ENCODE measurements at regions not wholly inside any gene's neighbourhood (a gene's known extent, or its start where the extent isn't known, plus 50 kb on each side); places are given as distances from the start of the nearest gene placed in this dataset.
A peak's percentile ranks its signal among the peaks of the same experiment; 100 is the strongest.

DNA sequence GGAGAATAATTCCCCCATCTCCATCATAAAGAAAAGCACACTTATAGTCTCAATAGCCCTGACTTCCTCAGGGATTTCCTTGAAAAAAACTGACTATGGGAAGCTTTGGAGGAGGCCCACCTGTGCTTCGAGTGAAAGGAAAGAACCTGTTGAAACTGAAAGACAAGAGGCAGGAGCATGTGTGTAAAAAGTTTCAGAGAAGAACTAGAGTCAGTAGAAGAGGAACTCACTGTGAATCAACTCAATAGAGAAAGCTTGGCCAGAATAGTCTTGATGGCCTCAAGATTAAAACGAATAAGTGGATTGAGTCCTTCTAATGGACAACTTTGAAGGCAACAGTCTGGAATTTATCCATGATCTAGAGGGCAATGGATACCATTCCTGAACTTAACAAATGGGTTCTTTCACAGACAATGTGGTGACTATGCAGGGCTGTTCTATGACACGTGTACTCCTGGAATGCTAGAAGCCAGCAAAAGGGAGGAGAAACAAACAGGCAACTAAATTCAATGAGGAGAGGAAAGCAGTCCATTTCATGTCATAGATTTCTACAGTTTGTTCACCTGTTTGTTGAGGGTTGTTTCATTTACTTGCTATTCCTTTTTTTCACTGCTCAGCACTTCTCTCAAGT is 442.3 kb downstream of the GRB14 start:
- DNase-seq (ENCODE audit: low spot score) (no peak), ATAC-seq (ENCODE audit: low FRiP score) (no peak)
- TF ChIP-seq, protein P1, sequence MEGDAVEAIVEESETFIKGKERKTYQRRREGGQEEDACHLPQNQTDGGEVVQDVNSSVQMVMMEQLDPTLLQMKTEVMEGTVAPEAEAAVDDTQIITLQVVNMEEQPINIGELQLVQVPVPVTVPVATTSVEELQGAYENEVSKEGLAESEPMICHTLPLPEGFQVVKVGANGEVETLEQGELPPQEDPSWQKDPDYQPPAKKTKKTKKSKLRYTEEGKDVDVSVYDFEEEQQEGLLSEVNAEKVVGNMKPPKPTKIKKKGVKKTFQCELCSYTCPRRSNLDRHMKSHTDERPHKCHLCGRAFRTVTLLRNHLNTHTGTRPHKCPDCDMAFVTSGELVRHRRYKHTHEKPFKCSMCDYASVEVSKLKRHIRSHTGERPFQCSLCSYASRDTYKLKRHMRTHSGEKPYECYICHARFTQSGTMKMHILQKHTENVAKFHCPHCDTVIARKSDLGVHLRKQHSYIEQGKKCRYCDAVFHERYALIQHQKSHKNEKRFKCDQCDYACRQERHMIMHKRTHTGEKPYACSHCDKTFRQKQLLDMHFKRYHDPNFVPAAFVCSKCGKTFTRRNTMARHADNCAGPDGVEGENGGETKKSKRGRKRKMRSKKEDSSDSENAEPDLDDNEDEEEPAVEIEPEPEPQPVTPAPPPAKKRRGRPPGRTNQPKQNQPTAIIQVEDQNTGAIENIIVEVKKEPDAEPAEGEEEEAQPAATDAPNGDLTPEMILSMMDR (IDR thresholded peaks at IDR 0.05) = no peak

DNA sequence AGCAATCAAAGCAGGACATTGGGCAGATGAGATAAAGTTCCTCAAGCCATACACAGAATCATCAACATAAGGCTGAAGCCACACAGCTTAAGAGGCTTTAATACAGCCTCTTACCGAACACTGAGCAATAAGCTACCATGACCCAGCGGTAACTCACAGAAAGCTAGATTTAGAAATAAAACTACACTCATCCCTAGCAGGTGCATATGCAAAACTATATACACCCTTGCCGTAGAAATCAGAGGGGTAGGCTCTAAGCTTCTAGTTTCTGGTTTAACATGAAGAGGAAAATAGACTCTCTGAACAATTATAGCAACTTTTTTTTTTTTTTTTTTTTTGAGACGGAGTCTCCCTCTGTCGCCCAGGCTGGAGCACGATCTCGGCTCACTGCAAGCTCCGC is 428.8 kb upstream of the FIGN start:
- DNase-seq (ENCODE audit: low spot score) (no peak), ATAC-seq (ENCODE audit: low FRiP score) (no peak)
- TF ChIP-seq, protein P1 (IDR thresholded peaks at IDR 0.05) = no peak

DNA sequence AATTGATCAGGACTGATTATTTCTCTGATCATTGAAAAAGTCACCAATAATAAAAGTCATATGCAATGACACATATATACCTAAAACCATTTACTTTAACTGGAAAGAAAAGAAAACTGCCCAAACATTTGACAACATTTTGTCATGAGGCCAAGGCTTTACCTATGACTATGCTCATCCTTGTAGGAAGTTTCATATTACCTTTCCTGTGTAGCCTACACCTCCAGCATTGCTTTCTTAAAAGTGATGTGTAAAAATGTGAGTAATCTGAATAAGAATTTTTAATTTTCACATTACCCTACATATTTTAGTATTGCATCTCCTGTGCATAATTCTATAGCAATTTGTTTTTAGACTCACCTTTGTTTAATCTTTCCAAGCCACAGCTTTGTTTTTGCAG is 419.8 kb upstream of the FIGN start:
- ATAC-seq (ENCODE audit: low FRiP score) = peak; percentile 37
- no peak for DNase-seq (ENCODE audit: low spot score)
- TF ChIP-seq, protein P1 (IDR thresholded peaks at IDR 0.05) = no peak

DNA sequence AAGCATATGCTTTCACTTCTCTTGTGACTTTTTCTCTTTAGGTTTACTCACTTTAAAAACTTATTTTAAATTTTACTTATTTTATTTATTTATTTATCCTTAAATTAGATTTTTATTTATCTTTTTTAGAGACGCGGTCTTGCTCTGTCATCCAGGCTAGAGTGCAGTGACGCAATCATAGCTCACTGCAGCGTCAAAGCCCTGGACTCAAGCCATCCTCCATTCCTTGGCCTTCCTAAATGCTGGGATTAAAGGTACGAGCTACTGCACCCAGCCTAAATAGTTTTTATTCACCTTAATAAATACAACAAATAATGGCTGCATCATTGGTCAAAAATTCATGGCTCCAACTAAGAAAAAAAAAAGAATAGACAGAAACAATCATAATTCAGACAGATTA is 415.7 kb upstream of the FIGN start:
- TF ChIP-seq, protein P1 (IDR thresholded peaks at IDR 0.05) = no peak
- ATAC-seq (ENCODE audit: low FRiP score) (no peak), DNase-seq (ENCODE audit: low spot score) (no peak)

DNA sequence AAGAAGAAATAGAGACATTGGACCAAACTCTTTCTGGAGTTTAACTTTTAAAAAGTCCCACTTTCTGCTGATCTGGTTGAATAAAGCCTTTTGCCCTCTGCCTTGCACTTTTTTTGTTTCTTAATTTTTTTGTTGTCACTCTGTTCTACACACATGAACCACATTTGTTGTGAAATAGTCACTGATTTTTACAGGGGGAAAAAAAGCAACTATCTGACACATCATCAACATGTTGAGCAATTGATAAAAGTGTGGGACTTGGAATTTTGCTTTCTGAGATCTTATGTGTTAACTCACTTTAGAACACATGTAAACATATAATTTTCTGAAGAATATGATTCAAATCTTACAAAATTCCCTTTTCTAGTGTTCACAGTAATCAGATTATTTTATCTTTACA is 414.8 kb upstream of the FIGN start:
- ATAC-seq (ENCODE audit: low FRiP score) = no peak
- TF ChIP-seq, protein P1 (IDR thresholded peaks at IDR 0.05) = no peak
- DNase-seq (ENCODE audit: low spot score) = no peak

DNA sequence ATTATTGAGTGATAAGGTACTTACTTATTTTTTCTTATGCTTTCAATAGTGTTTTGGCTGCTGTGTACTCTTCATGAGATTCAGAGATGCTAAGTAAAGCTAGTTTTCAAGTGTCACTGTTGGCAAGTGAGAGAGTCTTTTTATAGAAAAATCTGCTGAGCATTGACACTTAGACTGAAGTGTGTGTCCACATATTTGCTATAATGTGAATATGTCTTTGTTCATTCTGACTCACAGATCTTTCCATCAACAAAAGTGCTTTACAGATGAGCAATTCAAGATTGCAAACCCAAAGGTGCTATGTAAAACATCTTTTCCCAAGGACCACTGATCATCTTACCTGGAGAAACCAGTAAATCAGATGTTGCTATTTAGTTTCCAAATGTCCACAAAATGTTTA is 410.6 kb upstream of the FIGN start:
- TF ChIP-seq, protein P1 (IDR thresholded peaks at IDR 0.05) = no peak
- no peak for DNase-seq (ENCODE audit: low spot score)
- no peak for ATAC-seq (ENCODE audit: low FRiP score)

Data from omental fat pad (tissue), 3 donors.